ENCODE measurements at regions not wholly inside any gene's neighbourhood (a gene's known extent, or its start where the extent isn't known, plus 50 kb on each side); places are given as distances from the start of the nearest gene placed in this dataset.

- no peak for DNase-seq
These were observed 315.8 kb downstream of the ZNF516 start for GRCh38 chr18:76179257-76179656.

GRCh38 chr18:76177160-76177559 is 317.9 kb downstream of the ZNF516 start:
- no peak for DNase-seq

GRCh38 chr18:76174451-76174850 is 320.6 kb downstream of the ZNF516 start:
- DNase-seq: no peak

GRCh38 chr18:76169733-76170132 is 325.3 kb downstream of the ZNF516 start:
- no peak for DNase-seq

GRCh38 chr18:76167845-76168621 is 327.0 kb downstream of the ZNF516 start:
- no peak for DNase-seq

- DNase-seq: no peak
These were observed 327.6 kb downstream of the ZNF516 start for GRCh38 chr18:76167410-76167809.

- no peak for DNase-seq
These were observed 332.2 kb downstream of the ZNF516 start for GRCh38 chr18:76162886-76163285.

GRCh38 chr18:76161983-76162382 is 333.1 kb downstream of the ZNF516 start:
- no peak for DNase-seq

- DNase-seq: no peak
These were observed 341.4 kb downstream of the ZNF516 start for GRCh38 chr18:76153691-76154090.

GRCh38 chr18:76149734-76150133 is 345.3 kb downstream of the ZNF516 start:
- DNase-seq: no peak

GRCh38 chr18:76149284-76149683 is 345.8 kb downstream of the ZNF516 start:
- no peak for DNase-seq

- DNase-seq: no peak
These were observed 349.3 kb downstream of the ZNF516 start for GRCh38 chr18:76145521-76146376.

- no peak for DNase-seq
These were observed 350.2 kb downstream of the ZNF516 start for GRCh38 chr18:76144844-76145243.

- DNase-seq: no peak
These were observed 352.4 kb downstream of the ZNF516 start for GRCh38 chr18:76142611-76143010.

- DNase-seq: no peak
These were observed 355.2 kb downstream of the ZNF516 start for GRCh38 chr18:76139844-76140243.

GRCh38 chr18:76137216-76137615 is 357.8 kb downstream of the ZNF516 start:
- DNase-seq: no peak

GRCh38 chr18:76136701-76137100 is 358.3 kb downstream of the ZNF516 start:
- no peak for DNase-seq

- DNase-seq: no peak
These were observed 360.4 kb downstream of the ZNF516 start for GRCh38 chr18:76134628-76135027.

GRCh38 chr18:76133873-76134272 is 361.2 kb downstream of the ZNF516 start:
- no peak for DNase-seq

GRCh38 chr18:76131738-76132137 is 363.3 kb downstream of the ZNF516 start:
- no peak for DNase-seq

- DNase-seq: no peak
These were observed 364.2 kb downstream of the ZNF516 start for GRCh38 chr18:76130845-76131244.

GRCh38 chr18:76126327-76126726 is 368.7 kb downstream of the ZNF516 start:
- no peak for DNase-seq

GRCh38 chr18:76121011-76121410 is 374.0 kb downstream of the ZNF516 start:
- DNase-seq: no peak

- no peak for DNase-seq
These were observed 379.5 kb downstream of the ZNF516 start for GRCh38 chr18:76115580-76115979.
